ENCODE measurements at regions not wholly inside any gene's neighbourhood (a gene's known extent, or its start where the extent isn't known, plus 50 kb on each side); places are given as distances from the start of the nearest gene placed in this dataset.

DNA sequence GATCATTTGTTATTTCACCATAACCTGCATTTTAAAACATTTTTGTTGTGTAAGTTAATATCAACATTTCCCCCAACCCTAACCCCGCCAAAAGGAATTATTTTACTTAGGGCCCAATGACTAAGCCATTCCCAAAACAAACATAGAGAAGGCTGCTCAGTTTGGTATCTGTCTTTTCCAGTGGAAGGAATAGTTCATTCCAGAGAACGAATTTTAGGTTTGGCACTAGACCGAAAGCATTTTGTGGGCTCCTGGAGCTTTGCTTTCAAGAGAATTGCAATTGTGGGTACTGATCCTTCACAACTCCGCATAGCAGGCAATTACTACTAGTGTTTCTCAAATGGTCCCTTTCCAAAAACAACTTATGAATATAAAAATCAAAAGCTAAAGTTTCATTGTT is 226.7 kb upstream of the MAD2L1 start:
- in situ Hi-C loops (cut with HindIII; ENCODE audit: low sequenced_read_pairs): no loop called here
- H3K4me3 ChIP-seq (ENCODE audit: low read depth, low read length): no peak overlapping the region
- peak; percentile 97 for DNase-seq (ENCODE audit: low read depth)
- TF ChIP-seq, protein P1, sequence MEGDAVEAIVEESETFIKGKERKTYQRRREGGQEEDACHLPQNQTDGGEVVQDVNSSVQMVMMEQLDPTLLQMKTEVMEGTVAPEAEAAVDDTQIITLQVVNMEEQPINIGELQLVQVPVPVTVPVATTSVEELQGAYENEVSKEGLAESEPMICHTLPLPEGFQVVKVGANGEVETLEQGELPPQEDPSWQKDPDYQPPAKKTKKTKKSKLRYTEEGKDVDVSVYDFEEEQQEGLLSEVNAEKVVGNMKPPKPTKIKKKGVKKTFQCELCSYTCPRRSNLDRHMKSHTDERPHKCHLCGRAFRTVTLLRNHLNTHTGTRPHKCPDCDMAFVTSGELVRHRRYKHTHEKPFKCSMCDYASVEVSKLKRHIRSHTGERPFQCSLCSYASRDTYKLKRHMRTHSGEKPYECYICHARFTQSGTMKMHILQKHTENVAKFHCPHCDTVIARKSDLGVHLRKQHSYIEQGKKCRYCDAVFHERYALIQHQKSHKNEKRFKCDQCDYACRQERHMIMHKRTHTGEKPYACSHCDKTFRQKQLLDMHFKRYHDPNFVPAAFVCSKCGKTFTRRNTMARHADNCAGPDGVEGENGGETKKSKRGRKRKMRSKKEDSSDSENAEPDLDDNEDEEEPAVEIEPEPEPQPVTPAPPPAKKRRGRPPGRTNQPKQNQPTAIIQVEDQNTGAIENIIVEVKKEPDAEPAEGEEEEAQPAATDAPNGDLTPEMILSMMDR (IDR thresholded peaks at IDR 0.05; ENCODE audit: low read depth, low read length, missing control alignments): no peak

DNA sequence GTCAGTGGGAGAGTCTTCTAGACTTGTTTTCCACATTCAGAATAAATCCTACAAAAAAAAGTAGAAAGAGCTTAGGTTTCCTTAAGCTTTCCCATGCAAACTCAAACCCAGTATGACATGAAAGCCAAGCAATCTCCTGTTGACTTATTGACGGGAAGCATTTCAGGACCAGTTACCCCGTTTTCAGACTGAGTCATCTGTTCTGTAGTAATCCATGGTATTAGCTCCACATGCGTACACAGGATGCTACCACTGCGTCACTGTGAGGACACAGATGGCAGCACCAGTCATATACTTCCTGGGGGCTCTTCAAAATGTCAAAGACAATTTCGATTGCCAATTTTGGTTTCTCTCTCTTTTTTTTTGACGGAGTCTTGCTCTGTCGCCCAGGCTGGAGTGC is 224.9 kb upstream of the MAD2L1 start:
- no peak overlapping the region for H3K4me3 ChIP-seq (ENCODE audit: low read depth, low read length)
- TF ChIP-seq, protein P1 (IDR thresholded peaks at IDR 0.05; ENCODE audit: low read depth, low read length, missing control alignments): no peak
- in situ Hi-C loops (cut with HindIII; ENCODE audit: low sequenced_read_pairs): no loop called here
- no peak for DNase-seq (ENCODE audit: low read depth)

DNA sequence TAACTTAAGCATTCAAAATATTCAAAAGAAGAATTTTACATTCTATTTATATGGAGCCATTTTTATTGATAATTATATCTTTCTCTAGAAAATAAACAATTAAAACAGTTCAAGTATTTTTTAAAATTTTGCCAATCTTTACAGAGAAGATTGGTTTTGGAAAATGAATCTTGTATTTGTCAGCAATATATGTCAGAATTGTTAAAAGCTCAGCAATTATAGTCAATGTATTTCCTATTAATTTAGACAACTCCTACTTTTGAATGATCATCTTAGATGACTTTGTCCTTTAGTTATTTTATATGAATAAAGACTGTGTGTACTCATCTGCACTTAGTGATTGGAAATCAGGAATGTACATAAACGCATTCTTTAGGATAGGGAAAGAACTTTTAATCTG is 223.9 kb upstream of the MAD2L1 start:
- TF ChIP-seq, protein P1 (IDR thresholded peaks at IDR 0.05; ENCODE audit: low read depth, low read length, missing control alignments): no peak
- DNase-seq (ENCODE audit: low read depth): no peak
- H3K4me3 ChIP-seq (ENCODE audit: low read depth, low read length): no peak overlapping the region
- in situ Hi-C loops (cut with HindIII; ENCODE audit: low sequenced_read_pairs): no loop called here

DNA sequence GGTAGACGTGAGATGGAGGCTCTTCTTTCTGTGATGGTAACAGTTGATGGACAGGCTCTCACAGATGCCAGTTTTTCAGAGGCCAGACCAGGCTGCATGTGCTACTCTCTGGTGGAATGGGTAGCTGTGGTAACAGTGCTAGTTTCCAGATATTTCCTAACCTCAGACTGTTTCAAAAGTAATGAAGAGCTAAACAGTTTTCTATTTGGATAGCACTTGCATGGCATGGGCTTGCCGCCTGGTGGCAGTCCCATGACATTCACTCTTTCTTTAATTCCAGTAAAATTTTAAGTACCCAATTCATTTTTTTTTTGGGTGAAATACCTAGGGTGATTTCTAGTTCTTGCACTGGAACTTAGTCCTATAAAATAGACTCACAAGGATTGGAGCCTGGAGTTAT is 220.2 kb upstream of the MAD2L1 start:
- in situ Hi-C loops (cut with HindIII; ENCODE audit: low sequenced_read_pairs): no loop called here
- DNase-seq (ENCODE audit: low read depth): no peak
- H3K4me3 ChIP-seq (ENCODE audit: low read depth, low read length): no peak overlapping the region
- TF ChIP-seq, protein P1 (IDR thresholded peaks at IDR 0.05; ENCODE audit: low read depth, low read length, missing control alignments): peak; percentile 44

DNA sequence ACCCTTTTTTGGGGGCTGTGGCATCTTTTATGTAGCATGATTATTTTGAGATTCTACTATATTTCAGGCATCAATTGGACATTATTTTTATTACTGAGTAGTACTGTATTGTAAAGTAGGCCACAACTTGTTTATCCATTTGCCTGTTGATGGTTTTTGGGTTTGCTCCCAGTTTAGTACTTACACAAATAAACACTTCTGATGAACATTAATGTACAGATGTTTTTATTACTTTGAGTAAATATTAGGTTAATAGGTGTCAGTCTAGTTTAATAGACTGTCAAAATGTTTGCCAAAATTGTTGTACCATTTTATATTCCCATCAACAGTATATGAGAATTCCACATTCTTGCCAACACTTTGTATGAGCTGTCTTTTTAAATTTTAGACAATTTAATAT is 214.9 kb upstream of the MAD2L1 start:
- no peak for DNase-seq (ENCODE audit: low read depth)
- TF ChIP-seq, protein P1 (IDR thresholded peaks at IDR 0.05; ENCODE audit: low read depth, low read length, missing control alignments): no peak
- in situ Hi-C loops (cut with HindIII; ENCODE audit: low sequenced_read_pairs): no loop called here
- no peak overlapping the region for H3K4me3 ChIP-seq (ENCODE audit: low read depth, low read length)

DNA sequence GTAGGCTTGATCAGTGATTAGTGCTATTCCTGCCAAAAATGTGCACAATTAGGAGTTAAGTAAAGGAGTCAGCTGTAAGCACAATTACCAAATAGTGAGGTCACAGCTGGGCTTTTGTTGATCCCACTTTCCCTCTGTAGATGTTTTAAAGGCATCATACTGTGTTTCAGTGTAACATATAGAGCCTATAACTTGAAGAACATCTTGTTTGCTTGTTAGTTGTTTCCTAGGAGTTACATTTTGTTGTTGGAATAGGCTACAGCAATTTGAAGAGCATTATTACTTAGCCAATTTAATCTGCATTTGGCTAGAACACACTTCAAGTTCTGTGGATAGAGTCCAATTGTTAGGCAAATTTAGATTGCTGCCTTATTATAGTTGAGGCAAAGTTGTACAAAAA is 210.7 kb upstream of the MAD2L1 start:
- DNase-seq (ENCODE audit: low read depth): no peak
- in situ Hi-C loops (cut with HindIII; ENCODE audit: low sequenced_read_pairs): no loop called here
- TF ChIP-seq, protein P1 (IDR thresholded peaks at IDR 0.05; ENCODE audit: low read depth, low read length, missing control alignments): no peak
- no peak overlapping the region for H3K4me3 ChIP-seq (ENCODE audit: low read depth, low read length)

DNA sequence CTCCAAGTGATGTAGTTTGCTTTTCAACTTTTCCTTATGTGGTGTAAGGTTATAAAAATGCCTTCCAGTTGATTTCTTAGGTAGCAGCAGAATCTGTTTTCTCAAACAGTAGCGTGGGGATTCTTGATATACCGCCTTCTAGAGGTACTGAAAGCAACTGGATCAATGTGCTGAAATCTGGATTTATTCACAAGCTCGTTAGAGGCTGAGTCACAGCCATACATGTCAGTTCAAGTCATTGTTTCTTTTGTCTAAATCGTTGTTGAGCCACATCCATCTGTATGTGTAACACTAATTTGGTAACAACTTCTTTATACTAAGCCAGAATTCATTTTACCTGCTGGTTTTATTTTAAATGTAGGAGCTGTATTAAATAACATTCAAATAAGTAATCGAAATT is 200.0 kb upstream of the MAD2L1 start:
- H3K4me3 ChIP-seq (ENCODE audit: low read depth, low read length): no peak overlapping the region
- in situ Hi-C loops (cut with HindIII; ENCODE audit: low sequenced_read_pairs): no loop called here
- TF ChIP-seq, protein P1 (IDR thresholded peaks at IDR 0.05; ENCODE audit: low read depth, low read length, missing control alignments): no peak
- no peak for DNase-seq (ENCODE audit: low read depth)

All from astrocyte of the cerebellum (primary cell).